OCI-LY1 (cell line): ENCODE measurements at regions not wholly inside any gene's neighbourhood (a gene's known extent, or its start where the extent isn't known, plus 50 kb on each side); places are given as distances from the start of the nearest gene placed in this dataset.

Experiments used
- H2AFZ ChIP-seq: fragments of 200-600 bp; sonication (generic), shearing (Covaris generic); 2 replicates; pipeline ENCODE4 v1.6.0; 2014; ENCODE audit warnings: antibody characterized with exemption, mild to moderate bottlenecking, low read length
- H3F3A ChIP-seq: fragments of 200-600 bp; sonication (generic), shearing (Covaris generic); 2 replicates; pipeline ENCODE4 v1.6.0; 2014; ENCODE audit warnings: mild to moderate bottlenecking, antibody characterized with exemption, low read length, moderate library complexity; ENCODE audit not compliant: insufficient read depth
- H3K27ac ChIP-seq: fragments of 200-600 bp; sonication (generic); 2 replicates; pipeline ENCODE4 v1.5.1; 2014; ENCODE audit warnings: low read length, mixed run types, mild to moderate bottlenecking, low read depth; ENCODE audit not compliant: poor library complexity, severe bottlenecking
- H3K27me3 ChIP-seq: fragments of 200-600 bp; sonication (generic); 2 replicates; pipeline ENCODE4 v1.6.0; 2014; ENCODE audit warnings: antibody characterized with exemption, mild to moderate bottlenecking, low read length, moderate library complexity; ENCODE audit not compliant: insufficient read depth
- H3K36me3 ChIP-seq: fragments of 200-600 bp; sonication (generic); 2 replicates; pipeline ENCODE4 v1.6.1; 2014; ENCODE audit warnings: mild to moderate bottlenecking, antibody characterized with exemption, low read length, moderate library complexity, mixed read lengths; ENCODE audit not compliant: insufficient read depth
- H3K4me1 ChIP-seq: fragments of 200-600 bp; sonication (generic); 2 replicates; pipeline ENCODE4 v1.5.1; 2014; ENCODE audit warnings: mild to moderate bottlenecking, low read length, moderate library complexity; ENCODE audit not compliant: insufficient read depth, severe bottlenecking
- H3K4me2 ChIP-seq: fragments of 200-600 bp; sonication (generic), shearing (Covaris generic); 2 replicates; pipeline ENCODE4 v1.6.1; 2014; ENCODE audit warnings: low read length
- H3K4me3 ChIP-seq: fragments of 200-600 bp; sonication (generic); 2 replicates; pipeline ENCODE4 v1.5.1; 2014; ENCODE audit warnings: low read length, low read depth, mild to moderate bottlenecking, mixed read lengths; ENCODE audit not compliant: poor library complexity, severe bottlenecking
- H3K79me2 ChIP-seq: fragments of 200-600 bp; shearing (Covaris generic); 2 replicates; pipeline ENCODE4 v1.6.1; 2016; ENCODE audit warnings: mixed run types, low read length, mixed read lengths; ENCODE audit not compliant: insufficient read depth
- H3K9ac ChIP-seq: fragments of 200-600 bp; sonication (generic), shearing (Covaris generic); 2 replicates; pipeline ENCODE4 v1.6.1; 2014; ENCODE audit warnings: mild to moderate bottlenecking, low read length, mixed read lengths
- H3K9me2 ChIP-seq: fragments of 200-600 bp; sonication (generic), shearing (Covaris generic); 2 replicates; pipeline ENCODE4 v1.6.1; 2014; ENCODE audit warnings: low read depth, mild to moderate bottlenecking, low read length, mixed read lengths
- H3K9me3 ChIP-seq: fragments of 200-600 bp; shearing (Covaris generic); 2 replicates; pipeline ENCODE4 v1.6.1; 2014; ENCODE audit warnings: low read length, mixed read lengths
- H4K20me1 ChIP-seq: fragments of 200-600 bp; sonication (generic), shearing (Covaris generic); 2 replicates; pipeline ENCODE4 v1.6.0; 2016; ENCODE audit warnings: mild to moderate bottlenecking, low read length; ENCODE audit not compliant: insufficient read depth
- EZH2 ChIP-seq: fragments of 200-600 bp; sonication (generic), shearing (Covaris generic); IDR thresholded peaks from 2 replicates; pipeline ENCODE4 v1.8.0; 2017; ENCODE audit warnings: borderline replicate concordance, mixed run types, mild to moderate bottlenecking, antibody characterized with exemption, low read length, moderate library complexity, mixed read lengths
- TF ChIP-seq, protein P1 (sequence below): fragments of 200-600 bp; sonication (generic), shearing (Covaris generic); IDR thresholded peaks from 2 replicates; pipeline ENCODE4 v1.5.1; 2017; ENCODE audit warnings: mild to moderate bottlenecking, antibody characterized with exemption, low read length, moderate library complexity, mixed read lengths

DNA sequence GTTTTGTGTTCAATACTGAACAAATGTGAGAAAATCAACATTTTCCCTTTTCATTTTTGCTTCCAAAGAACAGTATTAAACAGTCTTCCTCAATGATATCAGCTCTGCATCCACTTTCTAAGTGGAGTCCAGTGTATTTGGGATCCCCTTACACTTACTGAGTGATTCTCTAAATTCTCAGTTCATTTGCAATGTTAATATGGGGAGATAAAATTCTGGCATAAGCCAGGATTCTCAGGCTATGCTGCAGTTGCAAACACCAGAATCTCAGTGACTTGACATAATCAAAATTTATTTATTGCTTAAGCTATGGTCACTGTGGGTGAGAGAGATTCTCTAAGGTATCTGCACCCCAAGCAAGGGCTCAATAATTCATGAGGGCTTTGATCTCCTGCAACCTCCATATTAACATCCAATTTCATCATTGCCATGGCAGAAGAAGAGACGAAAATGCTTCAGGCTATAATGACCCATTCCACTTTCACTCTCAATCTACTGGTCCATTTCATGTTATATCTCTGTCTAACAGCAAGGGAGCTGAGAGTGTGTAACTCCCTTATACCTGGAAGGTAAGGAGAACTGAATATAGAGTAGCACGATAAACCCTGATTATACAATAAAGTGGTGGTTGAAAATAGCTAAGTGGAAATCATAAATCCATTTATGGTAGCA, 64.1 kb upstream of the CARD18 start:
- H3K9ac ChIP-seq: no peak overlapping the region
- no peak for TF ChIP-seq EZH2
- TF ChIP-seq, protein P1, sequence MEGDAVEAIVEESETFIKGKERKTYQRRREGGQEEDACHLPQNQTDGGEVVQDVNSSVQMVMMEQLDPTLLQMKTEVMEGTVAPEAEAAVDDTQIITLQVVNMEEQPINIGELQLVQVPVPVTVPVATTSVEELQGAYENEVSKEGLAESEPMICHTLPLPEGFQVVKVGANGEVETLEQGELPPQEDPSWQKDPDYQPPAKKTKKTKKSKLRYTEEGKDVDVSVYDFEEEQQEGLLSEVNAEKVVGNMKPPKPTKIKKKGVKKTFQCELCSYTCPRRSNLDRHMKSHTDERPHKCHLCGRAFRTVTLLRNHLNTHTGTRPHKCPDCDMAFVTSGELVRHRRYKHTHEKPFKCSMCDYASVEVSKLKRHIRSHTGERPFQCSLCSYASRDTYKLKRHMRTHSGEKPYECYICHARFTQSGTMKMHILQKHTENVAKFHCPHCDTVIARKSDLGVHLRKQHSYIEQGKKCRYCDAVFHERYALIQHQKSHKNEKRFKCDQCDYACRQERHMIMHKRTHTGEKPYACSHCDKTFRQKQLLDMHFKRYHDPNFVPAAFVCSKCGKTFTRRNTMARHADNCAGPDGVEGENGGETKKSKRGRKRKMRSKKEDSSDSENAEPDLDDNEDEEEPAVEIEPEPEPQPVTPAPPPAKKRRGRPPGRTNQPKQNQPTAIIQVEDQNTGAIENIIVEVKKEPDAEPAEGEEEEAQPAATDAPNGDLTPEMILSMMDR: no peak
- H3K79me2 ChIP-seq: no peaks in the 10 kb centered on the region
- H4K20me1 ChIP-seq: no peaks in the 10 kb centered on the region; the same call in 1 of the 2 replicates
- no peak overlapping the region for H3K4me3 ChIP-seq
- no peak overlapping the region for H3K4me2 ChIP-seq
- no peaks in the 10 kb centered on the region for H3K4me1 ChIP-seq
- H3K27ac ChIP-seq: no peak overlapping the region
- no peaks in the 10 kb centered on the region for H3F3A ChIP-seq
- no peaks in the 10 kb centered on the region for H3K27me3 ChIP-seq
- no peaks in the 10 kb centered on the region for H3K9me3 ChIP-seq
- H2AFZ ChIP-seq: no peak overlapping the region
- no peaks in the 10 kb centered on the region for H3K36me3 ChIP-seq
- no peaks in the 10 kb centered on the region for H3K9me2 ChIP-seq

DNA sequence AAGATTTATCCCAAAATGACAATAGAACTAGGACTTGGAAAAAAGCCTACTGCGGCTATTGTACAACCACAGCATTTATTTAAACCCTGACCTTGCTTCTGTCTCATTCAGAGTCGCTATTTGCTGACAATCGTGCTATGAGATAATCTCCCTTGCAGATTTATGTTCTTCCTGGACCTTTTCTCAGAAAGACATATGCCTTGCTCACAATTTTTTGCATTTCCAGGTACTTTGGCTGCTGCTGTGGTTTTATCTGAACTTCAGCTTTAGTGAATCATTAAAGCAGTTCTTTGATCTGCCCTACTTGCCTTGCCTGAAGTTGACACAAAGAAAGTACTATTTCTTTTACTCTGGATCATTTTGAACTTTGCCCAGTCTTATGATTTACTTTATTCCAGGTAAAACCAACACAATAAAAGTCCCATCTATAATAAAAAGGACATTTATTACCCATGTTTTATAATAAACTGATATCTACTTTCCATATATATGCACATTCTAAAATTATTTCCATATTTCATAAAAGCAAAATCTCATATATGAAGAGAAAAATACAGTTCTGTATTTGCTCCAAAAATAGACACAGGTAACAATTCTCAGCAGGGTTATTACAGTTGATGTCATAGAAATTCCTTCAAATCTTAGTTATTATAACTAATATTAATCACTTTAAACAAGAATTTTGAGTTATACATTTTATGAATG, 63.4 kb upstream of the CARD18 start:
- TF ChIP-seq, protein P1: no peak
- TF ChIP-seq EZH2: no peak

DNA sequence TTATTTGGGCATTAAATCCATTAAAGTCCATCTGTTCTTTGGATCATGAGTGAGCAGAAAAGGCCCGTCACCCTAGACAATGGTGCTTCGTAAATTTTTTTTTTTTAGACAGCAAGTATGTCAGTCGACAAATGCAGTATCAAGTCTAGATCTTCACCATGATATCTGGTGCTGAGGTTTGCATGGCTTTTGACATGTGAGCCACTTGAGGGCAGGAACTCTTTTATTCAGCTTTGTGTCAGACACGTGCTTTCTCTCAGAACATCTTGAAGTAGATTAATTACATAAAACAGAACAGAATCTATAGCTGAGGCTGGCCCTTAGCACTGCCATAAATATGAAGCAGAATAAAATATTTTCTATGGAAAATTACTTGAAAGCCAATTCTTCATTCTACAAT, 62.9 kb upstream of the CARD18 start:
- no peaks in the 10 kb centered on the region for H3K79me2 ChIP-seq
- H3K4me1 ChIP-seq: no peaks in the 10 kb centered on the region
- H3K9me2 ChIP-seq: no peaks in the 10 kb centered on the region
- H3K4me3 ChIP-seq: no peak overlapping the region
- H3K36me3 ChIP-seq: no peaks in the 10 kb centered on the region
- H3K4me2 ChIP-seq: no peak overlapping the region
- no peaks in the 10 kb centered on the region; the same call in 1 of the 2 replicates for H4K20me1 ChIP-seq
- no peak overlapping the region for H3K27ac ChIP-seq
- no peak overlapping the region for H2AFZ ChIP-seq
- no peaks in the 10 kb centered on the region for H3F3A ChIP-seq
- TF ChIP-seq, protein P1: no peak
- no peak for TF ChIP-seq EZH2
- H3K9ac ChIP-seq: no peak overlapping the region
- no peaks in the 10 kb centered on the region for H3K9me3 ChIP-seq
- no peaks in the 10 kb centered on the region for H3K27me3 ChIP-seq

More for the DNA sequence above, 63.4 kb upstream of the CARD18 start:
- Histone ChIP-seq H3K36me3 (no peaks in the 10 kb centered on the region), H3K4me1 (no peaks in the 10 kb centered on the region), H3F3A (no peaks in the 10 kb centered on the region), H3K9ac (no peak overlapping the region), H3K4me2 (no peak overlapping the region), H3K27me3 (no peaks in the 10 kb centered on the region), H3K4me3 (no peak overlapping the region), H3K27ac (no peak overlapping the region), H3K9me2 (no peaks in the 10 kb centered on the region), H2AFZ (no peak overlapping the region), H3K9me3 (no peaks in the 10 kb centered on the region), H4K20me1 (no peaks in the 10 kb centered on the region; the same call in 1 of the 2 replicates), H3K79me2 (no peaks in the 10 kb centered on the region)
